ENCODE measurements at regions not wholly inside any gene's neighbourhood (a gene's known extent, or its start where the extent isn't known, plus 50 kb on each side); places are given as distances from the start of the nearest gene placed in this dataset.
A peak's percentile ranks its signal among the peaks of the same experiment; 100 is the strongest.
"Not testable (repeated sequence)": the region's sequence is repeated elsewhere in the genome, so short reads cannot be mapped to it uniquely, and the experiment has no call there.

- BruUV-seq (replicated peaks); H3K4me1 ChIP-seq (ENCODE audit: control insufficient read depth, insufficient read depth, low read length); H3K27ac ChIP-seq (ENCODE audit: control insufficient read depth, insufficient read depth); RAD21 ChIA-PET (ENCODE audit: unreplicated experiment); H3K79me2 ChIP-seq (ENCODE audit: control insufficient read depth, insufficient read depth, low read length); ATAC-seq; H3K27me3 ChIP-seq (replicated peaks in 1 of 2; ENCODE audit: control insufficient read depth in 2 of 2, insufficient read depth in 2 of 2, low read length in 1 of 2); H3K4me3 ChIP-seq; intact Hi-C loops (cut with micrococcal nuclease; ENCODE audit: unreplicated experiment); H3K36me3 ChIP-seq (ENCODE audit: control insufficient read depth in 2 of 2, insufficient read depth in 2 of 2, low read length in 1 of 2); H4K20me1 ChIP-seq (ENCODE audit: control insufficient read depth, insufficient read depth); H2AFZ ChIP-seq (ENCODE audit: control insufficient read depth, low read depth, low read length); H3K9ac ChIP-seq (ENCODE audit: control insufficient read depth, insufficient read depth, low read length); FAIRE-seq; DNase-seq (ENCODE audit: low read depth, low spot score); in situ Hi-C loops (cut with MboI); H3K4me2 ChIP-seq (ENCODE audit: control insufficient read depth, insufficient read depth); H3K9me3 ChIP-seq (replicated peaks; ENCODE audit: control insufficient read depth, insufficient read depth, low read length): not testable (repeated sequence)
- peak; percentile 50; the same call in 1 of the 2 replicates for TF ChIP-seq NFYB (IDR thresholded peaks at IDR 0.05; ENCODE audit: insufficient read depth, low read depth, low read length)
- SMC1A ChIA-PET (ENCODE audit: uncharacterized antibody, unreplicated experiment), result interaction anchor here (1.0 to 2.0 kb wide), 3 partner anchors 11 to 81 kb away, joined by 3 to 6 read pairs (median 5); no protein-coding TSS in a partner anchor
- POLR2A ChIA-PET, result interaction anchor here (0.8 kb wide), 1 partner anchor 63 kb away, joined by 3 read pairs; no protein-coding TSS in a partner anchor
- CTCF ChIA-PET, result interaction anchor here (0.8 to 2.2 kb wide), 3 partner anchors 16 to 125 kb away, joined by 3 to 13 read pairs (median 3); no protein-coding TSS in a partner anchor
- WGBS (ENCODE audit: insufficient coverage, insufficient replicate concordance, low lambda C conversion rate, missing lambda C conversion rate), result 94% methylated on average over 26 of the region's 30 CpGs
These were observed 111.7 kb downstream of the NAB1 start for GRCh38 chr2:190760353-190761150.

GRCh38 chr2:190761216-190761615 is 112.3 kb downstream of the NAB1 start:
- H3K36me3 ChIP-seq (ENCODE audit: control insufficient read depth in 2 of 2, insufficient read depth in 2 of 2, low read length in 1 of 2); H3K4me1 ChIP-seq (ENCODE audit: control insufficient read depth, insufficient read depth, low read length); FAIRE-seq; H3K9me3 ChIP-seq (replicated peaks; ENCODE audit: control insufficient read depth, insufficient read depth, low read length); in situ Hi-C loops (cut with MboI); DNase-seq (ENCODE audit: low read depth, low spot score); H3K27ac ChIP-seq (ENCODE audit: control insufficient read depth, insufficient read depth); H3K4me2 ChIP-seq (ENCODE audit: control insufficient read depth, insufficient read depth); H3K9ac ChIP-seq (ENCODE audit: control insufficient read depth, insufficient read depth, low read length); BruUV-seq (replicated peaks); POLR2A ChIA-PET; H3K79me2 ChIP-seq (ENCODE audit: control insufficient read depth, insufficient read depth, low read length); RAD21 ChIA-PET (ENCODE audit: unreplicated experiment); ATAC-seq; SMC1A ChIA-PET (ENCODE audit: uncharacterized antibody, unreplicated experiment); H3K4me3 ChIP-seq; H3K27me3 ChIP-seq (replicated peaks in 1 of 2; ENCODE audit: control insufficient read depth in 2 of 2, insufficient read depth in 2 of 2, low read length in 1 of 2); intact Hi-C loops (cut with micrococcal nuclease; ENCODE audit: unreplicated experiment); H2AFZ ChIP-seq (ENCODE audit: control insufficient read depth, low read depth, low read length); H4K20me1 ChIP-seq (ENCODE audit: control insufficient read depth, insufficient read depth): not testable (repeated sequence)
- CTCF ChIA-PET, result interaction anchor here (1.6 kb wide), 1 partner anchor 126 kb away, joined by 3 read pairs; no protein-coding TSS in a partner anchor
- WGBS (ENCODE audit: insufficient coverage, insufficient replicate concordance, low lambda C conversion rate, missing lambda C conversion rate), result 88% methylated on average over 7 of the region's 28 CpGs
